ENCODE measurements at regions not wholly inside any gene's neighbourhood (a gene's known extent, or its start where the extent isn't known, plus 50 kb on each side); places are given as distances from the start of the nearest gene placed in this dataset.

DNA sequence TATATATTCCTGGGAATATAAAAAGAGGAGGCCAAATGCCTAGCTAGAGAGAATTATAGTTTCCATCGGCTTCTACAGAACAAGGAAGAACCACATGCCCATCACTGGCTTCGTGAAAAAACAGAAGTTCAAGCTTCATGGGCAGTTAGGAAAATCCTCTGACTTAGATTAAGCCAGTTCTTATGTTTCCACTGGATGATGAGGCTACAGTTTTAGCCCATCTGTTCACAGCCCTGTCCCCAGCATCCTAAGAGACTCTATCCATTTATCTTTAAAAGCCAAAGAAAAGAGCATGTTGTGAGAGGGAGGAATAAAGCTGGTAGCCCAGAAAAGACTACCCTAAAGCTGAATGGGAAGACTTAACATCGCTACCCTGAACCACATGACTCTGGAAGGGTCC lies 285.5 kb upstream of the WWC1 start:
- TF ChIP-seq, protein P1, sequence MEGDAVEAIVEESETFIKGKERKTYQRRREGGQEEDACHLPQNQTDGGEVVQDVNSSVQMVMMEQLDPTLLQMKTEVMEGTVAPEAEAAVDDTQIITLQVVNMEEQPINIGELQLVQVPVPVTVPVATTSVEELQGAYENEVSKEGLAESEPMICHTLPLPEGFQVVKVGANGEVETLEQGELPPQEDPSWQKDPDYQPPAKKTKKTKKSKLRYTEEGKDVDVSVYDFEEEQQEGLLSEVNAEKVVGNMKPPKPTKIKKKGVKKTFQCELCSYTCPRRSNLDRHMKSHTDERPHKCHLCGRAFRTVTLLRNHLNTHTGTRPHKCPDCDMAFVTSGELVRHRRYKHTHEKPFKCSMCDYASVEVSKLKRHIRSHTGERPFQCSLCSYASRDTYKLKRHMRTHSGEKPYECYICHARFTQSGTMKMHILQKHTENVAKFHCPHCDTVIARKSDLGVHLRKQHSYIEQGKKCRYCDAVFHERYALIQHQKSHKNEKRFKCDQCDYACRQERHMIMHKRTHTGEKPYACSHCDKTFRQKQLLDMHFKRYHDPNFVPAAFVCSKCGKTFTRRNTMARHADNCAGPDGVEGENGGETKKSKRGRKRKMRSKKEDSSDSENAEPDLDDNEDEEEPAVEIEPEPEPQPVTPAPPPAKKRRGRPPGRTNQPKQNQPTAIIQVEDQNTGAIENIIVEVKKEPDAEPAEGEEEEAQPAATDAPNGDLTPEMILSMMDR (IDR thresholded peaks at IDR 0.05): no peak
- no peak for TF ChIP-seq POLR2A (IDR thresholded peaks at IDR 0.05)

Measured in transverse colon (tissue), 3 donors.